Stimulated activated CD4-positive, alpha-beta T cell treated with anti-CD3 and anti-CD28 coated beads, TNF-alpha, amount 100 ng/mL, for 24 hours (primary cell): ENCODE measurements at regions not wholly inside any gene's neighbourhood (a gene's known extent, or its start where the extent isn't known, plus 50 kb on each side); places are given as distances from the start of the nearest gene placed in this dataset.

ENCODE experiments used
- DNase-seq, 3 experiments: peaks; one replicate each; pipeline ENCODE4 v3.0.0-alpha.2; 2020; ENCODE audit warnings: low read depth in 3 of 3

DNA sequence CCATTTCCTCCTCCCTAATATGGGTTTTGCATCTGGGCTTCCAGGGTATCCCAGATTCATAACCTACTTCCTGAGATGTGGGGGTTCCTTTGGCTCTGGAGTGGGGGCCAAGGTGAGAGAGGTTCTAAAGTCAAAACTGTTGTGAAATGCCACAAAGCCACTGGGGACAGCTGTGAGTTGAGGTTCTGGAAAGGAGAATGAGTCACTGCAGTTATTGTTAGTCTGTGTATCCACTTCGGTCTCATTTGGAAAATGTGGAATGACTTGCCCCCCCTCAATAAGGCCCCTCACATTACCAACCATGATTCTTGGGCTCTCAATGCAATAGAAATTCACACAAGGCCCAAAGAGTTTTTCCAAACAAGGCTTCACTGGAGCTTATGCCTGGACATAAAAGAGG lies 51.1 kb upstream of the LGALSL start:
- no peak for DNase-seq

DNA sequence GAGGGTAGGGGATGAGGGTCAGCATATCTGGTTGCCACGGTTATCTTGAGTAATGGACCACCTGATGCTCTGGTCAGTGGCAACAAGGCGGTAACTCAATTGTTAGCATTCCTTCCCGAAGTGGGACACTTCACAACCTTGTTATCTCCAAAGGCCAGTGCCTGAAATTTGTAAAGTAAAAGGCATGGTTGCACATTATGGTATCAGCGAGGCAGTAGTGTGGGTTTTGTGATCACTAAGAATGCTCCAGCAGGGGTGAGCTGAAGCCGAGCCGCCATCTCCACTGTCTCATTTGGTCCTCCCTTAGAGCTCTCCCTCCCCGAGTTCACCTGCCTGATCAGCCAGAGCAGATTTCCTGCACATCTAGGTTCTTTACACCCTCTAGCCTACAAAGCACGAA lies 50.5 kb upstream of the LGALSL start:
- DNase-seq = no peak

DNA sequence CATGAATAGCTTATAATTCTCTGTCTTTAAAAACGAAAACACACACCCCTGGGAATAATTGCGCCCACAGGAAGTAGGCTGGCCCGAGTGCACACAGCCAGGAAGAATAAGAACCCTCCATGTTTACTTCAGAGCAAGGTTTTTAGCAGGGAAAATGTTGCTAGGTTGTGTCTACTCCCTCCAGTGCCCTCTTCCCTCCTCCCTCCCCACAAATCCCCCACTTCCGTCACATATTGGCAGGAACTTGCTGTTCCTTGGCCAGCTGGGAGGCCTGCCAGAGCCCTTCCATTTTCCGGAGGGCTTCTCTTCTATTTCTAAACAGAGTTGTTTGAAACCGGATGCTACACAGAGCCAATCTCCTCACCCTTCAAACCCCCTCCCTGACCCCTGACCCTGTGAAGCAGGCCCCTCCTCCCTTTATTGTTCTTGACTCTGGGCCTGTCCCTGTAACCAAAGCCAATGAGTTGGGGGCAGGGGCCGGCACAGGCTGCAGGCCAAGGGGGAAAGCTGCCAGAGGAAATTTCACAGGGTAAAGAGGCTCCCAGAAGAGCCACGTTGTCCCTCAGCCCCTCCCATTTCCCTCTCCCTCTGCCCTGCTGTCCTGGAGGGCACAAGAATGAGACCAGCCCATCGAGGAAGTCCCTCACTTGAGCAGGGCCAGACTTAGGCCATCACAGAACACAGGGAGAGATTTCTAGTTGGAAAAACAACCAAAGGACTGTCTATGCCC lies 49.8 kb upstream of the LGALSL start:
- no peak for DNase-seq
